NCI-H748 treated with DMSO at 0.1 percent for 48 hours (cell line): ENCODE measurements at regions not wholly inside any gene's neighbourhood (a gene's known extent, or its start where the extent isn't known, plus 50 kb on each side); places are given as distances from the start of the nearest gene placed in this dataset.

Experiments
- DNase-seq: peaks from one replicate; lab custom pipeline; 2025; lab: John Stamatoyannopoulos, UW

DNA sequence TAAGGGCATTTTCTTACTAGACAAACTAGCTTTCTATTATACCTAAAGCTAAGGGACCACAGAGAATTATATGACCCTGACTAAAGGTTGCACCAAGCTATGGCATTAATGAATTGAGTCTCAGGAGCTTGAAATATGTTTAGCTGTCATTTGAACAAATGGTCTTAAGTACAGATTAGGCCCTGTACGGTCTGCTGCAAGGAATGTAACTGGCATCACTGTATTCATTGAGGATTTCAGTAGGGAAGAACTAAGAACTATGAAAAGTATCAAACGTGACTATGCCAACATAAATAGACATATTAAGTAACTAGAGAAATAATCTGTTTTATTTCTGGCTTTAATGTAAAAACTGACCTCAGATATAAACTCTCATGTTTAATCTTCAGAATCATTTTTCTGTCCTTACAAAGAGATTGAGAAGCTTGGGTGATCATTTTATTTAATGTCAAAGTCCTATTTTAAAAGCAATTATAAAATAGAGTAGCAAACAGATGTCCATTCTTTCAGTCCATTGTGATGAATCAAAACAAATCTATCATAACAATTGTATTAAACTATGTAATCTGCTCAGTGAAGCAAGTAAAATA, 845.9 kb downstream of the MAT2B start:
- DNase-seq, result no peak

DNA sequence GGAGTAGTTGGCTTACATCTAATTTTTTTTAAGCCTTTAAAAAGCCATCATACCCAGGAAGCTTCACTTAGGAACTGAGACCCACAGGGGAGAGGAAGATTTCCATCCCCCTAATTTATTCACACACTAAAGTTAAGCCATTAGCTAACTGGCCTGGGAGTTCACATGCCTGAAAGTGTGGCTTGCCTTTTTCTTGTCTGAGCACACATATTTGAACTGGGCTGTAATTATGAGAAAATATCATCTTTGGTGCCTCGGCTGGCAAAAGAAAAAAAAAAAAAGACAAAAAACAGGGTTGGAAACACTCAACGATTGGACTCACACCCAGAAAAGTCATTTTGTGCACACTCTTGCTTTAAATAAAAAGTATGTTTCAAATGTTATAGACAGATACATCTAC, 847.3 kb downstream of the MAT2B start:
- DNase-seq, result no peak

DNA sequence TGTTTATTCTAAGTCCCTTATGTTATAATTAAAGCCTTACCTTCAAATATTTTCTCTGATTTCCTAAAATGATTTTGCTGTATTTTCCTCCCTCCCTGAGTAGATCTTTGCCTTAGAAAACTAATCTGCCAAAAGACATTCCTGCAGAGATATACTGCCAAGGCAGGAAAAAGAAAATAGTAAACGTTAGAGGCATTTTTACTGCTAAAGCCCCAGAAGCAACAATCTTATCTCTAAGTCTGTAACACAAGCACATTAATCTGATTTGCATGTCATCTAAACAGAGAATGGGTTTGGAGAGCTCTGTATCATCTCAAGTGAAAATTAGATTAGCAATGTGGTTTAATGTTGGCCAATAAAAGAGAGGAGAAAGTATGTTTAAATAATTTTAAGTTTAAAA, 847.7 kb downstream of the MAT2B start:
- DNase-seq, result no peak

DNA sequence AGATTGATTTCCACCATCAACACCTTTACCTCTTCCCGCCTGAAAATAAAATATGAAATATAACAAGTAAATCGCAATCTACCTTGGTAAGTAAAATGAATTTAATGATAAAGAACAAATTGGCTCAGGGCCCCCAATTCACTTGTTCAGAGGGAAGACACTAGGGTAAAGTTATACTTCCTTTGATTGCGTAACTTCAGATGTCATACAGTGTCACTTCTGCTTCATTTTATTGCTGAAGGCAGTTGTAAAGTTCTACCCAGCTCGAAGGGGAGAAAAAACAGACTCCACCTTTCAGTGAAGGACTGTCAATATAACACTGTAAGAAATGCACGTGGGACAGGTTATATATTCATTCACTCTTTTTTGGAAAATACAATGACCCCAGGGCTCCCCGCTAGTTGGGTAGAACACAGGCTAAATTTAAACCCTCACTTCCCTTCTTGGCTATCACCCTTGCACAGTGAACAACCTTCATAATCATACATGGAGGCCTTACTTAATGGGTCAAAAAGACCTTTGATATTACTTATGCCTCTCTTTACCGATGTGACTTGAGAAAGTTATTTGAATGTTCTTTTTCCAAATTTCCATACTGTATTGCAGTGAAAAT, 848.8 kb downstream of the MAT2B start:
- no peak for DNase-seq

DNA sequence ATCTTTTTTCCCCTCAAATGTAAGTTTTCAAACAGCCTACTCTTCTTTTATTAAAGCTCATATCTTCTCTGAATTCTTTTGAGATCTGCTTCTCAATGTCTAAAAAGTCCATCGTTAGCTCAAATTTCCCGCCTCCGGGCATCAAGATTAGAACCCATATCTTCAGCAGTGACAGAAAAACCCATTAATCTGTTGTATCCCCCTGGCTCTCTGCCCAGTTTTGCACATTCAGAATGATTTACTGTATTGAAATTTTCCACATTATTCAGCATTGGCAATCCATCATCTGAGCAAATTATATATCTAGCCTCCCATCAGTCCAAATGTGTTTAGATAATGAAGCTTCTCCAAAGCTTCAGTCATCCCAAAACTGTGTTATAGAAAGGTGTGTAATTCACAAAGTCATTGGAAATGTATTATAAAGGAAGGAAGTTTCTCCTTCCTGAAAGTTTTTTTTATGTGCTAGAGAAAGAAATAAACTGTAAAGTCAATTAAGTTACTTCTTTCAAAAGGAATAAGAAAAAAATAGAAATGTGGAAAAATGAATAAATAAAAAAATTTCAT, 849.9 kb downstream of the MAT2B start:
- no peak for DNase-seq

DNA sequence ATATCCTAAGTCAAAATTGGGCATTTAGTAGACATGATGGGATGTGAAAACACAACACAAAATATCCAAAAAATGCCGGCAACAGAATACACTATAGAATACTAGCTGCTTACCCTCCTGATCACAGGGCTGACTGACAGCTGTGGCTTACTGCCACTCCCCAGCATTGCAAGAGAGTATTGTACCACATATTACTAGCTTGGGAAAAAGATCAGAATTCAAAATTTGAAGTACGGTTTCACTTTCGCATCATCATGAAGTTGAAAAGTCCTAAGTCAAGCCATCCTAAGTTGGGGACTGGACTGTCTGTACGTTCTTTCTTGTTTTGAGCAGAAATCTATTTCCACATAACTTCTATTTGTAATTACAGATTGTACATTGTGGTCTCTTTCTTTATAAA, 851.4 kb downstream of the MAT2B start:
- no peak for DNase-seq

DNA sequence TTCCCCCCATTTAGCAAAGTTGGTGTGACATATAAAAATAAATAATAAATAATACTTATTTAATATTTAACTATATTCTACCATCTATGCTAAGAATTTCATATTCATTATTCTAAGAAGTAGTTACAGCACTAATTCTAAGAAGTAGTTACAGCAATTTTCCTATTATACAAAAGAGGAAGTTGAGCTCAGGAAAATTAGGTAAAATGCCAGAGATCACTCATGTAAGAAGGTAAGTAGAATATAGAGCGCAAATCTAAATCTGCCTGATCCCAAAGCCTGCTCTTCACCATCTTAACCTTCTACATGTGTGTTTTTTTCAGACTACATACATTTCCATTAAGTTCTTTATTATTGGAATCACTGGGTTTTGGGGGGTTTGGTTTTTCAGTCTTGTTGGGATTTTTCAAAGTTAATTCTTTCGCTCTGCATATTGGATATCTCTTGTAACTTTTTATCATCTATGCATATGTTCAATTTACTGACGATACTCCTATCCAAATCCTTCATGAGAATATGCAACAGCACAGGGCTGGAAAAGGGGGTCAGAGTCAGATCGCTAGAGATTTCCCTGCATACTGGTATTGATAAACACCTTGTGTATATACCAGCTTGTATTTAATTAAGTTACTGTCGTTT, 852.1 kb downstream of the MAT2B start:
- no peak for DNase-seq

DNA sequence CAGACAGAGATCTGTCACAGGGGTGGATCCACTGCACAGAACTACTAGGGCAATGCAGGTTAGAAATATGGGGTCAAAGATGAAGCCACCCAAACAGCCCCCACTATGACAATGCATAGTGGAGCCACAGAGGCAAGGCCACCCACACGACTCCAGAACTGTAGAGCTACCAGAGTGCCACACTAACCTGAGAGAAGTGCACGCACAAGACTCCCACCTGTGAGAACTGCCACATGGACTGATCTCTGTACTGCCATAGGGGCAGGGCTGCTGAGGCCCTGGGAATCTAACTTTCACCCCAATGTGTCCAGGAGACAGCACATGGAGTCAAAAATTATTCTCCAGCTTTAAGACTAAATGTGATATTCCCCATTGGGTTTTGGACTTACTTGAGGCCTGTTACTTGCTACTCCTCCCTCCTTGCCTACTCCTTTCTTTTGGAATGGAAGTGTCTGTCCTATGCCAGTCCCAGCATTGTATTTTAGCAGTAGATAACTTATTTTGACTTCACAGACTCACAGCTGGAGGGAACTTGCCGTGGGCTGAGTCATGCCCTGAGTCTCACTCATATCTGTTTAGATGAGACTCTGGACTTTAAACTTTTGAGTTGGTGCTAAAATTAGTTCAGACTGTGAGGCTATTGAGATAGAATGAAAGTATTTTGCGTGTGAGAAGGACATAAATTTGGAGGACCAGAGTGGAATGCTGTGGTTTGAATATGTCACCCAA, 853.3 kb downstream of the MAT2B start:
- no peak for DNase-seq

DNA sequence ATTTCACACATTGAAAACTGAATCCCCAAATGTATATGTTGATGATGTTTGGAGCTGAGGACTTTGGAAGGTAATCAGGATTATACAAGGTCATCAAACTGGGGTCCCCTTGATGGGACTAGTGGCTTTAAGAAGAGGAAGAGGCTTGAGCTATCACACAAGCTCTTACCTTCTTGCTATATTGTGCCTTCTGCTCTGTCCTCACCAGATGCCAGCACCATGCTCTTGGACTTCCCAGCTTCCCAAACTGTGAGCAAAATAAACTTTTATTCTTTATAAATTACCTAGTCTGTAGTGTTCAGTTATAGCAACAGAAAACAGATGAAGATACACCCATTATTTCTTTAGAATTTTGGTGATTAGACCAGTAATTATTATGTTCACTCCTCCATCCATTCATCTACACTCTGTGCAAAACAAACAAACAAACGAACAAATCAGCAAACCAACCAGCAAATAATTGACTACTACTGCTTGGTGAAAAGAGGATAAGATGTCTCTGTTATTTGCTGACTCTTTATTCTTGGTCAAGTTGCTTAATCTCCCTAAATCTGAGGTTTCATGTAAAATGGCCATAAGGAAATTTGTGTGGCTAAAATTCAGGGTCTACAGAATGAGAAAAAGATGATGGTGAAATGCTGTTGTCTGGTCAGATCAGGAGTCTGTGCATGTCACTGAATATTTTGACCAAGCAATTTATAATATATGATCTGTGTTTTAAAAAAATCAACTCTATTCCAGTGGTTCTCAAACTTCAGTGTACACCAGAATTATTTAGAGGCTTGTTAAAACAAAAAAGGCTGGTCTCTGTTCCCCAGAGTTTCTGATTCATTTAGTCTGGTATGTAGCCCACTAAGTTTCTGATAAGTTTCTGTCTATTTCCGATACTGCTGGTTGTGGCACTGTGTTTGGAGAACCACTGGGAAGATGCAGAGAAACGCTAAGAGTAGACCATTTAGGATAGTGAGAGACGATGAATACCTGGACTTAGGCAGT, 854.1 kb downstream of the MAT2B start:
- no peak for DNase-seq

DNA sequence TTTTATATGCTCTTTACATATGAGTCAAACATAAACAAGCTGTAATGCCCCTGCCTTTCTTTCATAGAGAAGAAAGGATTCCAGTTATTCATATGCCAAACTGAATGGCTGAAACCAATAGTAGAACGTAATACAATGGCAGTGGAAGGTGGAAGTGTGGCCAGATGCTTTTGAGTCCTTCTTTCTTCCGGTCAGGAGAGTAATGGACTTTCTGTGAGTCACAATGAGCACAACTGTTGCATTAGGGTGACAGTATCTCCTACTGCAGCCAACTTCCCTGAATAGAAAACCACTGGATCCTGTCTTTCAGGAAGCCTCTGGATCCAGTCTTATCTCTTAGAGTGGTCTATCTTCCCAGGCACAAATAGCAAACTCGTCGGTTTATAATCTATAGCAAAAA, 855.2 kb downstream of the MAT2B start:
- no peak for DNase-seq

DNA sequence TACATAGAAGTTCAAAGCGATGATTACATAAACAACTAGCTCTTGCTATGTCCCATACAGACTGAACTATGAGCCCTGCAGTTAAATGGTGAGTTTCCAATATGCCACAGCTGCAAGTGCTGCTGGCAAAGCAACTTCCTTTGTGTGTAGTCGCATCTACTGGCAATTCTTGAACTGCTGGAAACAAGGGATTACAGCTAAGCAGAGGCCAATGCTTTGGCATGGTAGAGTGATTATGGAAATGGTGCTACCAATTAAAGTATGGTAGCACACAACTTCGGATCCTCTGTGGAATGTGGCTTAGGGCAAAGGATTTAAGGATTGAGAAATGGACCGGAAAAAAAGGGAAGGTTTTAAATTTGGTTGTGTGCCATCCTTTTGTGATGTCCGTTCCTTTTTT, 856.6 kb downstream of the MAT2B start:
- DNase-seq, result no peak

DNA sequence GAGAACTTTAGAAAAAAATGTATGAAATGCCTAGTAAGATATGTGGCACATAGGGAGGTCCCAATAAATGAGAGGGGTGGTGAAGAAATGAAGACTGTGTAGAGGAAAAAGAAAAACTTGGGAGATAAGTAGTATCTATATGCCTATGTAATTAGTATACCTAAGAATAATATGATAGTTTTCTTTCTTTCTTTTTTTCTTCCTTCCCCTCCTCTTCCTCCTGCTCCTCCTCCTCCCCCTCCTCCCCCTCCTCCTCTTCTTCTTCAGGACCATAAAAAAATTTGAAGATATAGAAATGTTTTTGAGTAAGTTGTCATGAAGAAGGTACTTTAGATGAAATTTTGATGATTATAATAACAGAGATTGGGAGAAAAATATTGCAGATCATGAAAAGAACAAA, 857.4 kb downstream of the MAT2B start:
- no peak for DNase-seq

DNA sequence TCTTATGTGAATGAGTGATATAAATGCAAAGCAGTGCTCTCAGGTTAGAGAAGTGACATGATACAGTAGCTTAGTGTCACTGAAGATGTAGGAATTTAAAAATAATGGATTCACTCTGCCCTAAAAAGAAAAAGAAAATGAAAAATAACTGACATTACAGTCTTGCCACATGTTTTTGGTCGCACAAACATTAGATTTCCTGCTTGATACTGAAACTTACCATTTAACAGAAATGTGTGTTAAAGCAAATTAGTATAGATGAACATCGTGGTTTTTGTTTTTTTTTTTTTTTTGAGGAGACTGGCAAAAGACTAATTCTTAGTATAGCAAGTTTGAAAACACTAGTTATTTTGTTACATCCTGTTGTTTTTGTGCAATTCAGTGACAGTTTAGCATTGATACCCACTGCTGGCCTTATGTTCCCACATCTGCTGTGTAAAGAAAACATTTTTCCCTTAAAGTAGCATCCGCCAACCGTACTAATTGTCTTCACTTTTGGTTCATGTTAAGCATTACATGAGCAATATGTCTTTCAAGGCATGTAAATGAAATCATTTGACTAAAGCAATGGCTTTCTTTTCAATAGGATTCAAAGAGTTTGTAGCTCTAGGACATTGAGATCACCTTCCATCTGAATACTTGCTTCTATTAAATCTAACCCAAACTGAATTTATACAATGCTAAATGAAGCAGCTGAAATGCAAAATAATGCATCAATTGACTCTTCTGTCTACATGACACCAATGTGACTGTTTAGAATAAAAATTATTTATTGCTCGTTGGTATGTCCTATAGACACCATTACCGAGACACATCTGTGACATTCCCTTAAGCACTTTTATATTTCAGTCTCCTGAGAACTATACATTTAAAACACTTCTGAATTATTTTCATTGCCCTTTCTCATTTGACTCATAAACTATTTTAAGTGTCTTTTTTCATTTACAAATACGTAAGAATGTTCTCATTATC, 859.1 kb downstream of the MAT2B start:
- no peak for DNase-seq

DNA sequence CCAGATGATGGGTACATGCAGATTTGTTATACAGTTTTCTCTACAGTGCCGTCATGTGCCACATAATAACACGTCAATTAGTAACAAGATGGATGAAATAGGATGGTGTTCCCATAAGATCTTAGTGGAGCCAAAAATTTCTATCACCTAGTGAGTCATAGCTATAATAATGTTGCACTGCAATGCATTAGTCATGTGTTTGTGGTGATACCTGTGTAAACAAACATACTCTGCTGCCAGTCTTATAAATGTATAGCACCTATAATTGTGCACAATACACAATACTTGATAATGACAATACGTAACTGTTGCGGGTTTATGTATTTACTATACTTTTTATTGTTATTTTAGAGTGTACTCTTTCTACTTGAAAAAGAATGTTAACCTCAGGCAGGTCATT, 865.4 kb downstream of the MAT2B start:
- peak; percentile 20 for DNase-seq

DNA sequence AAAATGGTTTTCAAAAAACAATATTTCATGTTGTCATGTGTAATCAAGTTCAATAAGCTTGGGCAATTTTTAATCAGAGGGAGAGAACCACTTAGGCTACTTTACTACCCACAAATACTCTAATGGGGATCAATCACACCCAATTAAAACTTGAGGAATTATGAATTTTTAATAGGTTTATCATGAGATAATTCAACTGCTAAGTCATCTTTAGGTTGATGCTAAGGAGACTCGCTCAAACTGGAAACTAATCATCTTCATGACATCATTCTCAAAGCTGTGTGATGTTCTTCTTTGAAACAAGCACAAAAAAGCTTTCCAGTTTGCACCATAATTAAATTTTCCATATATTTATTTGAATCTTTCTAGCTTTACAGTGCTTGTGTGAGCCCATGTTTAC, 867.5 kb downstream of the MAT2B start:
- DNase-seq, result no peak

DNA sequence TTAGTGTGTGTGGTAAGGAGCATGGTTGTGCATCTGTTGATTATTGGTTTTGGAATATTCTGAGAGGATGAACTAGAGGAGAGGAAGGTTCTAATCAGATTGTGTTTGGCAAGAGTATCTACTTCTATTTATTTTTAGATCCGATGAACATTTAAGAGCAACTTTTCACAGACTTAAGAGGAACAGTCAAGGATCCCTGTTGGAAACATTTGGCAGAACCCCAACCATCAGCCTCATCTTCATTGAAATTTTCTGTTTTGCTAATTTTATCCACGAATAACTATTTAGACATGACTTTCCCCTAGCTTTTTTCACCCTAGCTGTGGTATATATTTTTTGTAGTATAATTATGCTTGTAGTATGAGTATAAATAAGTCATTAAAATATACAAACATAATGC, 868.5 kb downstream of the MAT2B start:
- DNase-seq, result no peak

DNA sequence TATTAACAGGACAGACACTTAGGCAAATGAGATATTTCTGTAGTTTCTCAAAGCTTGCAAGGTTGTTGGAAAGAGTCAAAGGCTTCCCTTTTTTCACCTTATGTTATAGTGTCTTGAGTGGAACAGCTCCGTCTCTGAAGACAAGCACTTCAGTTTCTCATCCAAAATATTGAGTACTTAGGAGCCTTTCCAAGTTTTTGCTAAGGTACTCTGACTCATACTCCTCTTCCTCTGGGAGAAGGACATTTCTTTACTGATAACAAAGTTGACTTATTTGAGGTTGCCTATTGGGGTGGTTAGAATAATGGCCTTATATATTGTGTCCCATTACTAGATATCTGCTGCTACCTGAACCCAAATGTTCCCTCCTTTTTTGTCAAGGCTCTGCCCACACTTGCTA, 869.6 kb downstream of the MAT2B start:
- no peak for DNase-seq

DNA sequence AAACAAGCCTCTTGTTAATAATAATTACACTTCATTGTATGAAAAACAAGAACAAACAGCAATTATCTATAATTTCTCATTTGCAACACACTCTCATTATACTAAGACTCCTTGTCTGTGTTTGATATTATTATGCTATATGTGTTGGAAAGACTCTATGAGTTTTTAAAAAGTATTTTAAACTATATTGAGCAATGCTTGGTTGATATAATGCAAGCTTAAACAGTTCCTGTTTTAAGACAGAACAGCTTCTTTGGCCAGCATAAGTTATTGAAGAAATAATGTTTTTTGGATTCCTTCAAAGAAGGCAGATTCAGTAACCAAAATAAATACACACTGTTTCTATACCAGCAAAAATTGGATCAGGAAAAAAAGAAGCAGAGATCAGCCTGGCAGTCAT, 871.4 kb downstream of the MAT2B start:
- no peak for DNase-seq

DNA sequence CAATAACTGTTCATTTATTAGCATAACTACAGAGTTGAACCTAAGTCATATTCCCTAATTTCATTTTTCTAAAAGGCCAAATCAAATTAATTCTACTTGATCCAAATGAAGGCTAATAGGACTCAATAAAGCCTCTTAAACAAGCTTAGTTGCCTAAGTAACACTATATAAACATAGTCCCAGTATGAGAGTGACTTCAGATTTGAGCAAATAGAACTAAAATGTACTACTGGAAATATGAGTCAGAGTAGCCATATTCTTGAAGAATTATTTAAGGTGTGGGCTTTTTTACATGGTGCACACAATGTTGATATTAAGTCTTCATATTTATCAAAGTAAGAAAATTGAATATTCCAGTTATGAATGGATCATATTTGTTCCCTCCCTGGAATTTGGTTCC, 872.3 kb downstream of the MAT2B start:
- no peak for DNase-seq

DNA sequence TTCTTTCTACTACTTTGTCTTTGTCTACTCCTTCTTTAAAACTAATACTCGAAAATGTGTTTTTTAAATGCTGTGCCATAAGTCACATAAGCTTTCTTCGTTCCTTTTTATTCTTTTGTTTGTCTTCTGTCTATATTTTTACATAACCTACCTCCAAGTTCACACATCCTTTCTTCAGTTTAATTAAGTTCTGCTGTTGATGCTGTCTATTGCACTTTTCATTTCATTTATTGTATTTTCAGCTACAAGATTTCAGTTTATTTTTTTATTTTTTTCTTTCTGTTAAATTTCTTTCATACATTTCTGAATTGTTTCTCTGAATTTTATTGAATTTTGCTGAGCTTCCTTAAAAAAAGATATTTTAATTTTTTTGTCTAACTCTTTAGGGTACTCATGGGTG, 878.2 kb downstream of the MAT2B start:
- no peak for DNase-seq

DNA sequence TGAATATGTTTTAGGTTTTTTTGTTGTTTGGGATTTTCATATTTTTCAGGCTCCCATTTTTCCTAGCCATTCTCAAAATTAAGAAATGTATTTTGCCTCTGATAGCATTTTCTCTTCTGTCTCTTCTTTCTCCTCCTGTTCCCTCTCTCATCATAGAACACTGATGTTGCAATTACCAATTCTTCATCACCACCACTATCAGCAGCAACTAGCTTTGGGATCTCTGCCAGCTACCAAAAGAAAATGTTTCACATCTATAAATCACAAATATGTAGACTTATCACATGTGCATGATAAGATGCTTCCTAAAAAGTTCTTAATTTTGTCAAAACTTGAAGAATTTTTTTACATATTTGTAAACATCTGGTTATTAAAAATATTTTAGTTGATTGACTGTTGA, 887.1 kb downstream of the MAT2B start:
- no peak for DNase-seq
